Lung microvascular endothelial cell (primary cell): ENCODE measurements at regions not wholly inside any gene's neighbourhood (a gene's known extent, or its start where the extent isn't known, plus 50 kb on each side); places are given as distances from the start of the nearest gene placed in this dataset.

Experiments
- DNase-seq, 2 donors: peaks; one replicate each; pipeline versions ENCODE4 v3.0.0 to v3.0.0-alpha.2; 2010; ENCODE audit warnings: low read depth in 2 of 2

GRCh38 chr2:126385441-126385840, 270.5 kb upstream of the GYPC start:
- no peak for DNase-seq

GRCh38 chr2:126385983-126386382, 270.0 kb upstream of the GYPC start:
- DNase-seq: no peak

- DNase-seq: no peak
Measured at GRCh38 chr2:126389446-126389845, 266.5 kb upstream of the GYPC start.

- no peak for DNase-seq
Measured at GRCh38 chr2:126392889-126393288, 263.1 kb upstream of the GYPC start.

GRCh38 chr2:126399001-126399400, 257.0 kb upstream of the GYPC start:
- no peak for DNase-seq

GRCh38 chr2:126403039-126403628, 252.8 kb upstream of the GYPC start:
- DNase-seq: no peak

- DNase-seq: no peak
Measured at GRCh38 chr2:126406267-126406666, 249.7 kb upstream of the GYPC start.

- no peak for DNase-seq
Measured at GRCh38 chr2:126408671-126409070, 247.3 kb upstream of the GYPC start.

- no peak for DNase-seq
Measured at GRCh38 chr2:126409850-126410249, 246.1 kb upstream of the GYPC start.

- no peak for DNase-seq
Measured at GRCh38 chr2:126413079-126413478, 242.9 kb upstream of the GYPC start.

GRCh38 chr2:126419403-126419802, 236.6 kb upstream of the GYPC start:
- no peak for DNase-seq

- DNase-seq: no peak
Measured at GRCh38 chr2:126425943-126426342, 230.0 kb upstream of the GYPC start.

- DNase-seq: no peak
Measured at GRCh38 chr2:126429103-126429502, 226.9 kb upstream of the GYPC start.

GRCh38 chr2:126431136-126431535, 224.8 kb upstream of the GYPC start:
- no peak for DNase-seq

GRCh38 chr2:126436411-126436810, 219.5 kb upstream of the GYPC start:
- no peak for DNase-seq

- DNase-seq: no peak
Measured at GRCh38 chr2:126437016-126437415, 218.9 kb upstream of the GYPC start.

- DNase-seq: no peak
Measured at GRCh38 chr2:126444512-126444911, 211.4 kb upstream of the GYPC start.

- DNase-seq: no peak
Measured at GRCh38 chr2:126446106-126446695, 209.8 kb upstream of the GYPC start.

GRCh38 chr2:126448611-126449010, 207.3 kb upstream of the GYPC start:
- DNase-seq: no peak

- no peak for DNase-seq
Measured at GRCh38 chr2:126449677-126450076, 206.3 kb upstream of the GYPC start.

- no peak for DNase-seq
Measured at GRCh38 chr2:126463892-126464674, 191.9 kb upstream of the GYPC start.

- no peak for DNase-seq
Measured at GRCh38 chr2:126467367-126468054, 188.4 kb upstream of the GYPC start.
